Spinal cord (tissue), 9 donors: ENCODE measurements at regions not wholly inside any gene's neighbourhood (a gene's known extent, or its start where the extent isn't known, plus 50 kb on each side); places are given as distances from the start of the nearest gene placed in this dataset.

Experiments
- DNase-seq, 6 donors: peaks; one replicate each; pipeline versions ENCODE4 v3.0.0 to v3.0.0-alpha.2; 2013 to 2015; ENCODE audit warnings: low spot score in 6 of 6, low read depth in 4 of 6
- H3K27ac ChIP-seq: one replicate; pipeline ENCODE4 v1.5.1; 2013; ENCODE audit warnings: low read depth, low read length, control low read depth
- H3K27me3 ChIP-seq: one replicate; pipeline ENCODE4 v1.6.1; 2013; ENCODE audit warnings: low read length; ENCODE audit not compliant: control insufficient read depth, insufficient read depth
- H3K36me3 ChIP-seq: one replicate; pipeline ENCODE4 v1.6.1; 2013; ENCODE audit warnings: low read length; ENCODE audit not compliant: control insufficient read depth, insufficient read depth
- H3K4me1 ChIP-seq: one replicate; pipeline ENCODE4 v1.6.1; 2013; ENCODE audit warnings: low read length; ENCODE audit not compliant: control insufficient read depth, insufficient read depth
- H3K4me3 ChIP-seq: one replicate; pipeline ENCODE4 v1.5.1; 2013; ENCODE audit warnings: low read depth, low read length, control low read depth
- H3K9me3 ChIP-seq: one replicate; pipeline ENCODE4 v1.6.1; 2013; ENCODE audit warnings: low read length; ENCODE audit not compliant: control insufficient read depth, insufficient read depth
- WGBS: methylation state at CpG from one replicate; pipeline ENCODE4 v1.1.5; 2013; ENCODE audit warnings: missing lambda C conversion rate; ENCODE audit not compliant: insufficient coverage; 5-methylcytosine and 5-hydroxymethylcytosine counted together
- donor health status: healthy.

GRCh38 chr12:115820656-115821055 is 456.8 kb downstream of the MED13L start:
- 68% methylated on average over 3 of the region's 3 CpGs for WGBS
- Histone ChIP-seq H3K4me1 (no peaks in the 10 kb centered on the region), H3K9me3 (no peaks in the 10 kb centered on the region), H3K36me3 (no peaks in the 10 kb centered on the region), H3K27ac (no peak overlapping the region), H3K4me3 (no peak overlapping the region), H3K27me3 (no peaks in the 10 kb centered on the region)
- no peak for DNase-seq

- no peak for DNase-seq
- no peak overlapping the region for H3K27ac ChIP-seq
- no peaks in the 10 kb centered on the region for H3K27me3 ChIP-seq
- no peak overlapping the region for H3K4me3 ChIP-seq
- no peaks in the 10 kb centered on the region for H3K36me3 ChIP-seq
- H3K4me1 ChIP-seq: no peaks in the 10 kb centered on the region
- WGBS: no CpG with 5 or more reads among the region's 5 CpGs
- H3K9me3 ChIP-seq: no peaks in the 10 kb centered on the region
Observed at GRCh38 chr12:115818973-115819372, 458.5 kb downstream of the MED13L start.

- 90% methylated on average over 5 of the region's 9 CpGs for WGBS
- Histone ChIP-seq H3K36me3 (no peaks in the 10 kb centered on the region), H3K27me3 (no peaks in the 10 kb centered on the region), H3K27ac (no peak overlapping the region), H3K4me1 (no peaks in the 10 kb centered on the region), H3K9me3 (no peaks in the 10 kb centered on the region), H3K4me3 (no peak overlapping the region)
- DNase-seq: no peak
Observed at GRCh38 chr12:115817389-115817788, 460.1 kb downstream of the MED13L start.

DNA sequence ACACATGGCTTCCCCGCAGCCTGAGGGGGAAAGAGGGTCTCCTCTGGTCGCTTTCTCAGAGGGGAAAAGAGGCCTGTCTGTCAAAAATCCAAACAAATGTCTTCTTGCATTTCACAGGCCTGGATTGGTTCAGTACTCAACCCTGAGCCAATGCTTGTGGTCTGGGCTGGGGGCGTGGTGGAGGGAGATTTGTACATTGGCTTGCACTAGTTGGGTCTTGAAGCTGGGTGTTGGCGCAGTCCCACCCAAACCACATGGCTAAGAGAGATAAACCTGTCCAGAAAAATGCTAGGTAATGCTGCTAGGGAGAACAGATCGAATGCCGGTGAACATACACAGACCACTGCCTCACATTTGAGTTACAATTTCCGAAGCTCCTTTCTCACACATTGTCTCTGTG is 461.6 kb downstream of the MED13L start:
- Histone ChIP-seq H3K9me3 (no peaks in the 10 kb centered on the region), H3K36me3 (no peaks in the 10 kb centered on the region), H3K4me1 (no peaks in the 10 kb centered on the region), H3K4me3 (no peak overlapping the region), H3K27ac (no peak overlapping the region), H3K27me3 (no peaks in the 10 kb centered on the region)
- no peak for DNase-seq
- 93% methylated on average over 4 of the region's 7 CpGs for whole genome bisulfite sequencing

GRCh38 chr12:115813256-115813655 is 464.2 kb downstream of the MED13L start:
- Histone ChIP-seq H3K36me3 (no peaks in the 10 kb centered on the region), H3K9me3 (no peaks in the 10 kb centered on the region), H3K27me3 (no peaks in the 10 kb centered on the region), H3K4me3 (no peak overlapping the region), H3K4me1 (no peaks in the 10 kb centered on the region), H3K27ac (no peak overlapping the region)
- DNase-seq: no peak
- 69% methylated on average over 2 of the region's 2 CpGs for WGBS

GRCh38 chr12:115811929-115812328 is 465.6 kb downstream of the MED13L start:
- no peaks in the 10 kb centered on the region for H3K36me3 ChIP-seq
- H3K4me3 ChIP-seq: no peak overlapping the region
- no CpG with 5 or more reads among the region's 1 CpG for WGBS
- H3K4me1 ChIP-seq: no peaks in the 10 kb centered on the region
- no peak for DNase-seq
- H3K27me3 ChIP-seq: no peaks in the 10 kb centered on the region
- H3K27ac ChIP-seq: no peak overlapping the region
- H3K9me3 ChIP-seq: no peaks in the 10 kb centered on the region

DNA sequence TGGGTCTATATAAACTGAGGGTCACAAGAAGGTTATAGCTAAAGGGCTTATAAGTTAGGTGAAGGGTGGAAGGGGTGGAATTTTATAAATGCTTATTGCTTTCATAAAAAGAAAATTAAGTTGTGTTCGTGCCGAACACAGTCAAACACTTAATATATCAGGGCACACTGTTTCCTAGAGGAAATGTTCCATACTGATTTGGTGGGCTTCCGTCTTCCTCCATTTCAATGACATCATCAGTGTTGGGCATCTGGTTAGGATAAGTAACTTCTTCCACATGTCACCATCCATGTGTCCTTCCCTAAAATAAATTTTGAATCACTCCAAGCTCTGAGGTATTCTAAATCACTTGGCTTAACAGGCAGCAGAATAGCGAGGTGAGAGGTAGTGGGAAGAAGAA is 466.4 kb downstream of the MED13L start:
- no peak overlapping the region for H3K4me3 ChIP-seq
- DNase-seq: no peak
- no peak overlapping the region for H3K27ac ChIP-seq
- H3K4me1 ChIP-seq: no peaks in the 10 kb centered on the region
- WGBS: no CpG with 5 or more reads among the region's 4 CpGs
- no peaks in the 10 kb centered on the region for H3K9me3 ChIP-seq
- no peaks in the 10 kb centered on the region for H3K27me3 ChIP-seq
- no peaks in the 10 kb centered on the region for H3K36me3 ChIP-seq

- 86% methylated on average over 6 of the region's 13 CpGs for WGBS
- DNase-seq: peak in 1 of 6 donors; percentile 4
- Histone ChIP-seq H3K4me1 (no peaks in the 10 kb centered on the region), H3K9me3 (no peaks in the 10 kb centered on the region), H3K27me3 (no peaks in the 10 kb centered on the region), H3K36me3 (no peaks in the 10 kb centered on the region), H3K27ac (no peak overlapping the region), H3K4me3 (no peak overlapping the region)
Observed at GRCh38 chr12:115810122-115810901, 467.2 kb downstream of the MED13L start.

GRCh38 chr12:115806000-115806399 is 471.5 kb downstream of the MED13L start:
- no peak overlapping the region for H3K4me3 ChIP-seq
- no peaks in the 10 kb centered on the region for H3K4me1 ChIP-seq
- H3K9me3 ChIP-seq: no peaks in the 10 kb centered on the region
- no peaks in the 10 kb centered on the region for H3K36me3 ChIP-seq
- H3K27me3 ChIP-seq: no peaks in the 10 kb centered on the region
- 100% methylated on average over 1 of the region's 3 CpGs for WGBS
- no peak overlapping the region for H3K27ac ChIP-seq
- DNase-seq: no peak

GRCh38 chr12:115802767-115803166 is 474.7 kb downstream of the MED13L start:
- DNase-seq: no peak

More at GRCh38 chr12:115802767-115803166, 474.7 kb downstream of the MED13L start:
- Histone ChIP-seq H3K4me1 (no peaks in the 10 kb centered on the region), H3K27me3 (no peaks in the 10 kb centered on the region), H3K4me3 (no peak overlapping the region), H3K36me3 (no peaks in the 10 kb centered on the region), H3K27ac (no peak overlapping the region), H3K9me3 (no peaks in the 10 kb centered on the region)
- WGBS: 100% methylated on average over 2 of the region's 3 CpGs
